Uterus (tissue), 3 donors: ENCODE measurements at regions not wholly inside any gene's neighbourhood (a gene's known extent, or its start where the extent isn't known, plus 50 kb on each side); places are given as distances from the start of the nearest gene placed in this dataset.

ENCODE experiments used
- DNase-seq, 2 donors: peaks; one replicate each; pipeline ENCODE4 v3.0.0-alpha.2; 2019 to 2020
- H3K27ac ChIP-seq, 2 donors: fragments of 200-600 bp; sonication (generic); 1 replicate in 1 of 2; 2 replicates in 1 of 2; pipeline ENCODE4 v1.5.1; 2016 to 2018
- H3K27me3 ChIP-seq, 2 donors: fragments of 200-600 bp; sonication (generic); one replicate each; pipeline ENCODE4 v1.5.1; 2018 to 2019; ENCODE audit warnings: control low read depth in 1 of 2
- H3K36me3 ChIP-seq, 2 donors: fragments of 200-600 bp; sonication (generic); one replicate each; pipeline ENCODE4 v1.5.1; 2019; ENCODE audit warnings: control low read depth in 1 of 2
- H3K4me1 ChIP-seq, 2 donors: fragments of 200-600 bp; sonication (generic); one replicate each; pipeline ENCODE4 v1.5.1; 2018 to 2019; ENCODE audit warnings: control low read depth in 1 of 2
- H3K4me3 ChIP-seq, 2 donors: fragments of 200-600 bp; sonication (generic); 1 replicate in 1 of 2; 2 replicates in 1 of 2; pipeline ENCODE4 v1.5.1; 2018 to 2019; ENCODE audit warnings: mild to moderate bottlenecking in 1 of 2
- H3K9me3 ChIP-seq, 2 donors: fragments of 200-600 bp; sonication (generic); one replicate each; pipeline ENCODE4 v1.5.1; 2019; ENCODE audit warnings: control low read depth in 1 of 2
- CTCF ChIP-seq, 4 experiments: fragments of 200-600 bp in 2 of 4; fragments of 450-650 bp in 2 of 4; sonication (generic) in 2 of 4; IDR thresholded peaks; one replicate each; pipeline ENCODE4 v1.5.1; 2016 to 2019; ENCODE audit warnings: antibody characterized with exemption in 4 of 4, mild to moderate bottlenecking in 2 of 4, moderate library complexity in 1 of 4
- POLR2A ChIP-seq, 2 donors: fragments of 450-650 bp; IDR thresholded peaks; one replicate each; pipeline ENCODE4 v1.6.1; 2016; ENCODE audit warnings: antibody characterized with exemption in 2 of 2, mild to moderate bottlenecking in 1 of 2, moderate library complexity in 1 of 2
- intact Hi-C: fragments of 100-400 bp; cut with DNase I; formaldehyde crosslinking; loops from one replicate; pipeline ENCODE4 v1.15.1; 2023; ENCODE audit warnings: low total_unique reads
- donor health status: DM: yes; HTN: yes; CAD: no.

GRCh38 chr14:82067221-82067875 lies 533.7 kb upstream of the SEL1L start:
- intact Hi-C loops: no loop called here
- DNase-seq: no peak

GRCh38 chr14:82070040-82070439 lies 536.4 kb upstream of the SEL1L start:
- H3K4me1 ChIP-seq: no peaks in the 10 kb centered on the region
- H3K4me3 ChIP-seq: no peak overlapping the region
- H3K36me3 ChIP-seq: no peaks in the 10 kb centered on the region
- no peak for DNase-seq
- intact Hi-C loops: no loop called here
- H3K9me3 ChIP-seq: no peaks in the 10 kb centered on the region
- H3K27ac ChIP-seq: no peak overlapping the region
- H3K27me3 ChIP-seq: no peaks in the 10 kb centered on the region
- TF ChIP-seq POLR2A (IDR thresholded peaks at IDR 0.05) (no peak), CTCF (IDR thresholded peaks at IDR 0.05) (no peak)

More at GRCh38 chr14:82067221-82067875, 533.7 kb upstream of the SEL1L start:
- Histone ChIP-seq H3K4me3 (no peak overlapping the region), H3K4me1 (no peaks in the 10 kb centered on the region), H3K36me3 (no peaks in the 10 kb centered on the region), H3K27me3 (no peaks in the 10 kb centered on the region), H3K27ac (no peak overlapping the region), H3K9me3 (no peaks in the 10 kb centered on the region)
- TF ChIP-seq CTCF (IDR thresholded peaks at IDR 0.05) (no peak), POLR2A (IDR thresholded peaks at IDR 0.05) (no peak)

- H3K9me3 ChIP-seq: no peaks in the 10 kb centered on the region
- H3K36me3 ChIP-seq: no peaks in the 10 kb centered on the region
- no peaks in the 10 kb centered on the region for H3K27me3 ChIP-seq
- H3K27ac ChIP-seq: no peak overlapping the region
- intact Hi-C loops: no loop called here
- TF ChIP-seq POLR2A (IDR thresholded peaks at IDR 0.05) (no peak), CTCF (IDR thresholded peaks at IDR 0.05) (no peak)
- no peak overlapping the region for H3K4me3 ChIP-seq
- no peaks in the 10 kb centered on the region for H3K4me1 ChIP-seq
- no peak for DNase-seq
Measured at GRCh38 chr14:82070753-82071152, 537.1 kb upstream of the SEL1L start.

GRCh38 chr14:82073547-82073946 lies 539.9 kb upstream of the SEL1L start:
- Histone ChIP-seq H3K27ac (no peak overlapping the region), H3K9me3 (no peaks in the 10 kb centered on the region), H3K27me3 (no peaks in the 10 kb centered on the region), H3K4me1 (no peaks in the 10 kb centered on the region), H3K4me3 (no peak overlapping the region), H3K36me3 (no peaks in the 10 kb centered on the region)
- no peak for DNase-seq
- intact Hi-C loops: no loop called here
- TF ChIP-seq CTCF (IDR thresholded peaks at IDR 0.05) (no peak), POLR2A (IDR thresholded peaks at IDR 0.05) (no peak)

- no peaks in the 10 kb centered on the region for H3K4me1 ChIP-seq
- intact Hi-C loops: no loop called here
- no peak overlapping the region for H3K4me3 ChIP-seq
- no peaks in the 10 kb centered on the region for H3K36me3 ChIP-seq
- TF ChIP-seq POLR2A (IDR thresholded peaks at IDR 0.05) (no peak), CTCF (IDR thresholded peaks at IDR 0.05) (no peak)
- no peaks in the 10 kb centered on the region for H3K9me3 ChIP-seq
- no peak for DNase-seq
- no peak overlapping the region for H3K27ac ChIP-seq
- H3K27me3 ChIP-seq: no peaks in the 10 kb centered on the region
Measured at GRCh38 chr14:82075566-82075965, 541.9 kb upstream of the SEL1L start.
